ENCODE measurements at regions not wholly inside any gene's neighbourhood (a gene's known extent, or its start where the extent isn't known, plus 50 kb on each side); places are given as distances from the start of the nearest gene placed in this dataset.
"Not testable (repeated sequence)": the region's sequence is repeated elsewhere in the genome, so short reads cannot be mapped to it uniquely, and the experiment has no call there.

- Mint-ChIP-seq H3K27ac (no peak overlapping the region), H3K36me3 (no peaks in the 10 kb centered on the region), H3K27me3 (no peaks in the 10 kb centered on the region), H3K4me3 (no peak overlapping the region), H3K4me1 (ENCODE audit: low read depth) (no peaks in the 10 kb centered on the region), H3K9me3 (ENCODE audit: low read depth) (no peaks in the 10 kb centered on the region)
These were observed 261.6 kb downstream of the PLK2 start for GRCh38 chr5:58198330-58198729.

DNA sequence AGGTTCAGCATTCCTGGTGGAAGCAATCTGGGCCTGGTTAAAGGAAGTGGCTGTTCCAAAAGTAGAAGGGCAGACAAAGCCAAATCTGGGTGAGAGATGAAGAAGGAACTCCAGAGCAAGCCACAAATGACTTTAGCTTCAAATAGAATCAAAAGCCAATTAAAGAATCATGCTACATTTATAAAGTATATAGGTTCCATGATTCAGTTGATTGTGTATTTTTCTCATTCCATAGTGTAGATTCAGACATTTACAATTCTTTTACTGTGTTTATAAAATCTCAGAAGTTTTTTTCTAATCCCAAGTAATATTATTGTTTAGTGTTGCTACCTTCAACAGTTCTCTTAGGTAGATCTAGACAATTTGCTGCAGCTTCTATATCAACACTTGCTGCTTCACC is 262.0 kb downstream of the PLK2 start:
- H3K4me3 Mint-ChIP-seq: no peak overlapping the region
- H3K36me3 Mint-ChIP-seq: no peaks in the 10 kb centered on the region
- no peaks in the 10 kb centered on the region for H3K27me3 Mint-ChIP-seq
- no peak overlapping the region for H3K27ac Mint-ChIP-seq
- H3K4me1 Mint-ChIP-seq (ENCODE audit: low read depth): no peaks in the 10 kb centered on the region
- no peaks in the 10 kb centered on the region for H3K9me3 Mint-ChIP-seq (ENCODE audit: low read depth)

GRCh38 chr5:58191443-58191842 is 268.4 kb downstream of the PLK2 start:
- Mint-ChIP-seq H3K4me3 (no peak overlapping the region), H3K27ac (no peak overlapping the region), H3K9me3 (ENCODE audit: low read depth) (no peaks in the 10 kb centered on the region), H3K36me3 (no peaks in the 10 kb centered on the region), H3K27me3 (peaks cover 2% of the 10 kb centered on the region), H3K4me1 (ENCODE audit: low read depth) (no peaks in the 10 kb centered on the region)

- no peak overlapping the region for H3K27ac Mint-ChIP-seq
- no peaks in the 10 kb centered on the region for H3K36me3 Mint-ChIP-seq
- H3K27me3 Mint-ChIP-seq: peaks cover 2% of the 10 kb centered on the region
- H3K4me3 Mint-ChIP-seq: no peak overlapping the region
- no peaks in the 10 kb centered on the region for H3K9me3 Mint-ChIP-seq (ENCODE audit: low read depth)
- no peaks in the 10 kb centered on the region for H3K4me1 Mint-ChIP-seq (ENCODE audit: low read depth)
These were observed 271.6 kb downstream of the PLK2 start for GRCh38 chr5:58188262-58188651.

DNA sequence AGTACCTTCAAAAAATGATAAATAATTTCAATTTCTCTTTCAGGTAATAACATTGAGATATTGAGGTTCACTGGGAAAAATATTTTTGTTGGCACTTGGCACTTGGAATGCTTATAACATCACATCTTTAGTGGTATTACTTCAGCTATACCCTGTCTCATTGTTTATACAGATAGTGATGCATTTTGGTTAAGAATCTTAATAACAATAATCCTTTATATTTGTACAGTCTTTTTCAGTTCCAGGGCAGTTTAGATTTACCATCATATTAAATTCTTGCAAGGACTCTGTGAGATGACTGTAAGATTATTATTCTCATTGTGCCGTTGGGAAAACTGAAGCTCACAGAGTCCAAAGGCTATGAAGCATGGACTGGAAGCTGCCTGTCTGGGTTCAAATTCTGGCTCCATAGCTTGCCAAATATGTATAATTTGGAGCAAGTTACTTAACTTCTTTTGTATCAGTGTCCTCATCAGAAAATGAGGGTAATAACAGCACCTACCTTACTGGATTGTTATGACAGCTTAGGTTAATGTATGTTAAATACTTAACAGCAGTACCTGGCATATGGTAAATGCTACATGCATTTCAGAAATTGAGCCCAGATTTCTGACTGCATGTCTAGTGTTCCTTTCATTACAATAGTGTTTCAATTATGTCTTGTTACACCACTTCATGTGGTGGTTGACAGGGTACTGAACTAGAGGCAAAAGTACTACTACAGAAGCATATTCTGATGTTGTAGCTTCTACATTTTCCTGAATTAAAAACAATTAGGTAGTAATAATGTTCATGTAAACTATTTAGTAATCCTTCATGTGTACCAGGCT is 272.2 kb downstream of the PLK2 start:
- Mint-ChIP-seq H3K4me1 (ENCODE audit: low read depth) (no peaks in the 10 kb centered on the region), H3K27me3 (peaks cover 2% of the 10 kb centered on the region), H3K27ac (no peak overlapping the region), H3K9me3 (ENCODE audit: low read depth) (no peaks in the 10 kb centered on the region), H3K4me3 (no peak overlapping the region), H3K36me3 (no peaks in the 10 kb centered on the region)

GRCh38 chr5:58185801-58186200 is 274.1 kb downstream of the PLK2 start:
- no peaks in the 10 kb centered on the region for H3K4me1 Mint-ChIP-seq (ENCODE audit: low read depth)
- H3K4me3 Mint-ChIP-seq: no peak overlapping the region
- no peak overlapping the region for H3K27ac Mint-ChIP-seq
- no peaks in the 10 kb centered on the region for H3K36me3 Mint-ChIP-seq
- H3K9me3 Mint-ChIP-seq (ENCODE audit: low read depth): no peaks in the 10 kb centered on the region
- peaks cover 2% of the 10 kb centered on the region for H3K27me3 Mint-ChIP-seq

DNA sequence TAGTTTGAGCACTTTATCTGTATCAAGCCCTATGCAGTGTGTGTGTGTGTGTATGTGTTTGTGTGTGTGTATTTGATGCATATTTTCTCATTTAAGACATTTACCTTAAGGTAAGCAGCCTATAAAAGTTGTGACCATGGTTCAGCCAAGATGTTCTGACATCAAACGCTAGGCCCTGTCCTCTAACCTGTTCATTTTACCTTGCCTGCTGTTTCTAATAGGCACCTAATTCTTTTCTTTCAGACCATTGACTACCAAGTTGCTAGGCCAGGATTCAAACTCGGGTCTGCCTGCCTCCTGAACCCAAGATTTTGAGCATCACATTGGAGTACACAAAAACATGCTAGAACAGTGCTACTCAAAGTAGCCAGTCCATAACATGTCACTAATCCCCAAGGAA is 274.5 kb downstream of the PLK2 start:
- Mint-ChIP-seq H3K4me1 (ENCODE audit: low read depth) (no peaks in the 10 kb centered on the region), H3K36me3 (no peaks in the 10 kb centered on the region), H3K9me3 (ENCODE audit: low read depth) (no peaks in the 10 kb centered on the region), H3K27ac (no peak overlapping the region), H3K27me3 (peaks cover 2% of the 10 kb centered on the region), H3K4me3 (no peak overlapping the region)

- Mint-ChIP-seq H3K9me3 (ENCODE audit: low read depth) (no peaks in the 10 kb centered on the region), H3K36me3 (no peaks in the 10 kb centered on the region), H3K4me3 (no peak overlapping the region), H3K27ac (no peak overlapping the region), H3K4me1 (ENCODE audit: low read depth) (no peaks in the 10 kb centered on the region), H3K27me3 (no peaks in the 10 kb centered on the region)
These were observed 275.0 kb downstream of the PLK2 start for GRCh38 chr5:58184910-58185309.

GRCh38 chr5:58183786-58184085 is 276.1 kb downstream of the PLK2 start:
- no peak overlapping the region for H3K27ac Mint-ChIP-seq
- peaks cover 2% of the 10 kb centered on the region for H3K27me3 Mint-ChIP-seq
- H3K9me3 Mint-ChIP-seq (ENCODE audit: low read depth): no peaks in the 10 kb centered on the region
- no peaks in the 10 kb centered on the region for H3K4me1 Mint-ChIP-seq (ENCODE audit: low read depth)
- H3K4me3 Mint-ChIP-seq: no peak overlapping the region
- no peaks in the 10 kb centered on the region for H3K36me3 Mint-ChIP-seq

DNA sequence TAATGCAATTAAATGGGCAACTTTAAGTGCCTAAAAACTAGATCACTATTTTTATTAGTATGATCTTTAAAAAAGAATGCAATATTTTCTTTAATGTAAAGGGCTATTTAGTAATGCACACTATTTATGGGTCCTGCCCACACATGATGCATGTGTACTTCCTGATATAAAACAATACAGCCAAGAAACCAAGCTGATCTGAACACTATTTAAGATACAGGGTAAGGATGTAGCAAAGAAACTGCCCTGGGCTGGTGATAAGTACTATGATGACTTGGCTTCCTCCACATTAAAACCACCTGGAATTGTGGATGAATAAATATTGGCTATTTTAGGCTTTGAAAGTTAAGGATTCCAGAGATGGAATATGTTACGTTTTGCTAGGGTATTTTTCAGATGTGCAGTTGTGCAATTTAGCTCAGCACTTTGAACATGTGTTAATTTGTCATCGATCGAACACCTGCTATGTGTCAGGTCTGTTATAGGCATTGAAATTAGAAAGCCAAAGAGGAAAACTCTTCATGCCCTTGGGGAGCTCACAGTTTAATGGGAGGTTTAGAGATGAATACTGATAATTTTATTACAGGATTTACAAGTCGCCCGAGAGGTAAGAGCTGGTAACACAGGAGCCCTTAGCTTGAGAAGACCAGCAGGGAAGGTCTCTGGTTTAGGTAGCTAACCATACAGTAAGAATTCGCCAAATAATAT is 276.7 kb downstream of the PLK2 start:
- no peaks in the 10 kb centered on the region for H3K36me3 Mint-ChIP-seq
- H3K4me1 Mint-ChIP-seq (ENCODE audit: low read depth): no peaks in the 10 kb centered on the region
- H3K4me3 Mint-ChIP-seq: no peak overlapping the region
- H3K27me3 Mint-ChIP-seq: peaks cover 2% of the 10 kb centered on the region
- H3K9me3 Mint-ChIP-seq (ENCODE audit: low read depth): no peaks in the 10 kb centered on the region
- no peak overlapping the region for H3K27ac Mint-ChIP-seq

DNA sequence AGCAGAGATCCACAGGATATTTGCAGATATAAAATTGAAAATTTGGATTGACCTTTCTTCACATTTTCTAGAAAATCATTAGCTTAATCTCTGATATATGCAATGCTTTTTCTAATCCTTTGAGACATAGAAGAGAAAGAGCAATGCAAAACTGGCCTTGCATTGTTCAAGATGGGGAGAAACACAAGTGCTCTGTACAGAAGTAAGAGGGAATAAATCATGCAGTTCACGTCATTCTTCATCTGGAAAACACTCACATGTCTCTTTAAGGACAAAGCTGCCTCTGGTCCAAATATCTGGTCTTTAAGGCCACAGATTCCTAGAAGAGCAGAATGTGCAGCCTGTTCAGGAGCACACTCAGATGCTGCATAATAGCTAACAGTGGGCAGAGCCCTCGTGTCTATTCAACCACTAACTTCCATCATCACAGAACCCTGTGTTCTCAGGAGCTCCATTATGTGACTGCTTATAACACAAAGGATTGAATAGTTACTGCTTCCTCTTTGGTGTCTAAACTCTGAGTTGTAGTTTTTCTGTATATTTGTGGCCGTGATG is 277.5 kb downstream of the PLK2 start:
- H3K9me3 Mint-ChIP-seq (ENCODE audit: low read depth): no peaks in the 10 kb centered on the region
- H3K27ac Mint-ChIP-seq: no peak overlapping the region
- H3K27me3 Mint-ChIP-seq: peaks cover 2% of the 10 kb centered on the region
- no peaks in the 10 kb centered on the region for H3K36me3 Mint-ChIP-seq
- H3K4me3 Mint-ChIP-seq: no peak overlapping the region
- H3K4me1 Mint-ChIP-seq (ENCODE audit: low read depth): no peaks in the 10 kb centered on the region

DNA sequence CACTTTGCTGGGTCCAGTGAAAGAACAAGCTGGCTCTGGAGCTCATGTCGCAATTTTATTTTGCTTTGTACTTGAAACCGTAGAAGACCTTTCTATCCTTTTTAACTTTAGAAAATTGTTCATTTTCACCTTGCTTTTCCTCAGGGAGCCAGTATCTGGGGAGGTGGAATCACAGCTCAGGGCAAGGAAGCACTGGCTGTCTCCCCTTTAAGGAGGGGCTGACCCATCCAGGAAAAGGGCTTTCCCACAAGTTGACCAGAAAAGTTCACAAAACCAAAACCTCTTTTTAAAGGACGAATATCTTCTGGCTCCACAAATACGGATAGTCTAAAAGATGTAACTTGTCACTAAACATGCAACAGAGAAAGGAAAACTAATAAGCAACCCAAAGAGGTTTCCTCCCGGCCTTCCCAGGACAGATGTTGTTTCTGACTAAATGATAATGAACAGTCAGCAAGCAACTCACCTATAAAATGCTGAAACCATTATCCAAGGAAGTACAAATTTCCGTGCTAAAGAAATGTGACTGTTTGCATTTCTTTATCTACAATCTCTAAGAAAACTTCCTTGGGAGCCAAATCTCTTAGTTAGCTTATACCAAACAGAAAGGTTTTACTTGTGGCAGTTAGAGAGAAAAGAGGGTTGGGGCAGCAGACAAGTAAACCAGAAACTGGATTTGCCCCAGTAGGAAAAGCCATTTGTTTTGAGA is 278.2 kb downstream of the PLK2 start:
- Mint-ChIP-seq H3K27ac (no peak overlapping the region), H3K4me1 (ENCODE audit: low read depth) (no peaks in the 10 kb centered on the region), H3K4me3 (no peak overlapping the region), H3K36me3 (no peaks in the 10 kb centered on the region), H3K9me3 (ENCODE audit: low read depth) (no peaks in the 10 kb centered on the region), H3K27me3 (peaks cover 2% of the 10 kb centered on the region)

DNA sequence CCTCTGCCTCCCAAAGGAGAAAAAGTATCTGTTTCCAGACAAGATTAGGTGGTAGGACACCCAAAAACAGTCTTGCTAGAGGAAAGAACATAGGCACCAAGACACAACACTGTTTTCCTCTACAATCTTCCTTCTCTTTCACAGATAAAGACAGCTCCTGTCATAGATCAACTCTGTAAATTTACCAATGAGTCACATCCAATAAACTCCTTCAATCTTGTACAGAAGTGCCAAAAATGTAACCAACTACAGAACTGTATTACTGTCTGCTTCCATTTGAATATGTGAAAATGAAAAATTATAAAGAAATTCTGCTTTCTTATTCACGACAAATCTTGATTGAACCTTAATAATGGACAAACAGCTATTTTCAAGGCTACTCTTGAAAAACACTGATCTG is 286.9 kb downstream of the PLK2 start:
- Mint-ChIP-seq H3K4me1 (ENCODE audit: low read depth) (no peaks in the 10 kb centered on the region), H3K27ac (no peak overlapping the region), H3K4me3 (no peak overlapping the region), H3K9me3 (ENCODE audit: low read depth) (no peaks in the 10 kb centered on the region), H3K36me3 (no peaks in the 10 kb centered on the region), H3K27me3 (peaks cover 1% of the 10 kb centered on the region)

DNA sequence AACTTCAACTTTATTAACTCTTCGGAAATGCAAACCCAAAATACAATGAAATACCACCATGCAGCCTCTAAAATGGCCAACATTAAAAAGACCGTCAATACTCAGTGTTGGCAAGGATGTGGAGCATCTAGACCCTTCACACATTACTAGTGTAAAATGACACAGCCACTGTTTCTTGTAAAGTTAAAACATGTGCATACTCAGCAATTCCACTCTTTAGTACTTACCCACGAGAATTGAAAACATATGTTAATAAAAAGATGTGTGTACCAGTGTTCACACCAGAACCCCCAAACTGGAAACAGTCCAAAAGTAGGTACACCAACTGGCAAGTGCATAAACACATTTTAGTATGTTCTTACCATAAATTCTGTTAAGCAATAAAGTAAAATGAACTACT is 294.7 kb downstream of the PLK2 start:
- Mint-ChIP-seq H3K9me3 (ENCODE audit: low read depth) (no peaks in the 10 kb centered on the region), H3K4me1 (ENCODE audit: low read depth) (no peaks in the 10 kb centered on the region), H3K27me3 (peaks cover 4% of the 10 kb centered on the region), H3K4me3 (no peak overlapping the region), H3K36me3 (no peaks in the 10 kb centered on the region), H3K27ac (no peak overlapping the region)

DNA sequence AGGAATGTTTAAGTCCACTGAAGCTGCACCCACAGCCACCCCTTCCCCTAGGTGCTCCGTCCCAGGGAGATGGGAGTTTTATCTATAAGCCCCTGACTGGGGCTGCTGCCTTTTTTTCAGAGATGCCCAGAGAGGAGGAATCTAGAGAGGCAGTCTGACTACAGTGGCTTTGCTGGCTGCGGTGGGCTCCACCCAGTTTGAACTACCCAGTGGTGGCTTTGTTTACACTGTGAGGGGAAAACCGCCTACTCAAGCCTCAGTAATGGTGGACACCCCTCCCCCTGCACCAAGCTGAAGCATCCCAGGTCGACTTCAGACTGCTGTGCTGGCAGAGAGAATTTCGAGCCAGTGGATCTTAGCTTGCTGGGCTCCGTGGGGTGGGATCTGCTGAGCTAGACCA is 298.0 kb downstream of the PLK2 start:
- not testable (repeated sequence) for H3K4me1 Mint-ChIP-seq (ENCODE audit: low read depth); H3K27me3 Mint-ChIP-seq; H3K9me3 Mint-ChIP-seq (ENCODE audit: low read depth); H3K36me3 Mint-ChIP-seq; H3K4me3 Mint-ChIP-seq; H3K27ac Mint-ChIP-seq
